ENCODE measurements at regions not wholly inside any gene's neighbourhood (a gene's known extent, or its start where the extent isn't known, plus 50 kb on each side); places are given as distances from the start of the nearest gene placed in this dataset.

DNA sequence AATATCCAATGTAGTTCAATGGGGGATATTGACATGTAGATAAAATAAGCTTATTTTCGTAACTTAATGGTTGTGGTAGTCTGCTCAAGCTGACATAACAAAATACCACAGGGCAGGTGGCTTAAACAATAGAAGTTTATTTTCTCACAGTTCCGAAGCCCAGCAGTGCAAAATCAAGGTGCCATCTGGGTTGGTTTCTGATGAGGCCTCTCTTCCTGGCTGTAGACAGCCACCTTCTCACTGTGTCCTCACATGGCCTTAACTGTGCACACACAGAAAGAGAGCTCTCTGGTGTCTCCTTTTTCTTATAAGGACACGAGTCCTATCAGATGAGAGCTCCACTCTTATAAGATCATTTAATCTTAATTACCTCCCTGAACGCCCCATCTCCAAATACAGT, 64.8 kb upstream of the IPO9 start:
- Mint-ChIP-seq H3K27me3 (ENCODE audit: low read depth in 3 of 3) (peaks cover 0 to 2% (median 0%) of the 10 kb centered on the region in 3 donors), H3K36me3 (no peaks in the 10 kb centered on the region), H3K27ac (no peak overlapping the region), H3K9me3 (no peaks in the 10 kb centered on the region), H3K4me1 (peaks cover 4% of the 10 kb centered on the region), H3K4me3 (no peak overlapping the region)
- no peaks in the 10 kb centered on the region for H3K27me3 ChIP-seq (ENCODE audit: control insufficient read depth in 2 of 2, insufficient read depth in 2 of 2, low read length in 2 of 2)
- 100% methylated on average over 2 of the region's 4 CpGs for WGBS (ENCODE audit: insufficient coverage)
- no peaks in the 10 kb centered on the region for H3K9me3 ChIP-seq (replicated peaks in 1 of 2; ENCODE audit: control insufficient read depth in 1 of 2, insufficient read depth in 1 of 2, low read length in 2 of 2)
- no peak overlapping the region for H3K9ac ChIP-seq (ENCODE audit: insufficient read depth, low read length, poor library complexity, severe bottlenecking)
- TF ChIP-seq, protein P1, sequence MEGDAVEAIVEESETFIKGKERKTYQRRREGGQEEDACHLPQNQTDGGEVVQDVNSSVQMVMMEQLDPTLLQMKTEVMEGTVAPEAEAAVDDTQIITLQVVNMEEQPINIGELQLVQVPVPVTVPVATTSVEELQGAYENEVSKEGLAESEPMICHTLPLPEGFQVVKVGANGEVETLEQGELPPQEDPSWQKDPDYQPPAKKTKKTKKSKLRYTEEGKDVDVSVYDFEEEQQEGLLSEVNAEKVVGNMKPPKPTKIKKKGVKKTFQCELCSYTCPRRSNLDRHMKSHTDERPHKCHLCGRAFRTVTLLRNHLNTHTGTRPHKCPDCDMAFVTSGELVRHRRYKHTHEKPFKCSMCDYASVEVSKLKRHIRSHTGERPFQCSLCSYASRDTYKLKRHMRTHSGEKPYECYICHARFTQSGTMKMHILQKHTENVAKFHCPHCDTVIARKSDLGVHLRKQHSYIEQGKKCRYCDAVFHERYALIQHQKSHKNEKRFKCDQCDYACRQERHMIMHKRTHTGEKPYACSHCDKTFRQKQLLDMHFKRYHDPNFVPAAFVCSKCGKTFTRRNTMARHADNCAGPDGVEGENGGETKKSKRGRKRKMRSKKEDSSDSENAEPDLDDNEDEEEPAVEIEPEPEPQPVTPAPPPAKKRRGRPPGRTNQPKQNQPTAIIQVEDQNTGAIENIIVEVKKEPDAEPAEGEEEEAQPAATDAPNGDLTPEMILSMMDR (IDR thresholded peaks at IDR 0.05): no peak
- H2AFZ ChIP-seq (ENCODE audit: insufficient read depth, low read depth, low read length, poor library complexity, severe bottlenecking): no peak overlapping the region
- H3K4me2 ChIP-seq (replicated peaks; ENCODE audit: extremely low read depth, low read length, poor library complexity, severe bottlenecking): no peak overlapping the region
- H3K27ac ChIP-seq (ENCODE audit: low read depth in 1 of 2, low read length in 2 of 2): no peak overlapping the region
- H3K4me1 ChIP-seq (ENCODE audit: control insufficient read depth in 1 of 2, insufficient read depth in 2 of 2, low read length in 2 of 2): no peaks in the 10 kb centered on the region
- no peaks in the 10 kb centered on the region for H4K20me1 ChIP-seq (ENCODE audit: insufficient read depth, low read length)
- H3K36me3 ChIP-seq (replicated peaks in 1 of 2; ENCODE audit: control insufficient read depth in 1 of 2, insufficient read depth in 2 of 2, low read length in 2 of 2): no peaks in the 10 kb centered on the region
- intact Hi-C loops (cut with micrococcal nuclease): no loop called here
- no peaks in the 10 kb centered on the region for H3K79me2 ChIP-seq (ENCODE audit: insufficient read depth, low read length)
- no peak for DNase-seq
- H3K4me3 ChIP-seq (replicated peaks in 1 of 3; ENCODE audit: low read depth in 2 of 3, low read length in 3 of 3): no peak overlapping the region

DNA sequence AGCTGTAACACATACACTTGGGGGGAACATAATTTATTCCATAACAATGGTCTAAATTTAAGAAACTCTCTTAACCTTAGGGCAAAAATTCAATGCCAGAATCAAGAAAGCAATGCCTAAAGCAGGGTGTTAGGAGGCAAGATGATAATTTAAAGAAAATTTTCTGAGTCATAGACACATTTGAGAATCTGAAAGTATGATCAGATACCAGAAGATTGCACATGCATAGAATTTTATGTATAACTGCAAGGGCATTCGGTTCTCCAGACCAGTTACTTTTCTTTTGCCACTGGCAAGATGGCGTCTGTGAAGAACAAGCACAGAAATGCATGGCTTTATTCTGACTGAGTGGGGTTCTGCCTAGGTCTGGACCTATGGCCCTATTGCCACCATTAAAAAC, 64.4 kb upstream of the IPO9 start:
- H2AFZ ChIP-seq (ENCODE audit: insufficient read depth, low read depth, low read length, poor library complexity, severe bottlenecking): no peak overlapping the region
- Mint-ChIP-seq H3K27me3 (ENCODE audit: low read depth in 3 of 3) (peaks cover 0 to 2% (median 0%) of the 10 kb centered on the region in 3 donors), H3K27ac (no peak overlapping the region), H3K36me3 (no peaks in the 10 kb centered on the region), H3K4me1 (peaks cover 4% of the 10 kb centered on the region), H3K9me3 (no peaks in the 10 kb centered on the region), H3K4me3 (no peak overlapping the region)
- H3K36me3 ChIP-seq (replicated peaks in 1 of 2; ENCODE audit: control insufficient read depth in 1 of 2, insufficient read depth in 2 of 2, low read length in 2 of 2): no peaks in the 10 kb centered on the region
- no peak overlapping the region for H3K4me3 ChIP-seq (replicated peaks in 1 of 3; ENCODE audit: low read depth in 2 of 3, low read length in 3 of 3)
- no peak for DNase-seq
- no peak overlapping the region for H3K27ac ChIP-seq (ENCODE audit: low read depth in 1 of 2, low read length in 2 of 2)
- H3K4me2 ChIP-seq (replicated peaks; ENCODE audit: extremely low read depth, low read length, poor library complexity, severe bottlenecking): no peak overlapping the region
- no peaks in the 10 kb centered on the region for H3K79me2 ChIP-seq (ENCODE audit: insufficient read depth, low read length)
- 100% methylated on average over 1 of the region's 2 CpGs for WGBS (ENCODE audit: insufficient coverage)
- intact Hi-C loops (cut with micrococcal nuclease): no loop called here
- H3K27me3 ChIP-seq (ENCODE audit: control insufficient read depth in 2 of 2, insufficient read depth in 2 of 2, low read length in 2 of 2): no peaks in the 10 kb centered on the region
- H3K9ac ChIP-seq (ENCODE audit: insufficient read depth, low read length, poor library complexity, severe bottlenecking): no peak overlapping the region
- no peaks in the 10 kb centered on the region for H4K20me1 ChIP-seq (ENCODE audit: insufficient read depth, low read length)
- TF ChIP-seq, protein P1 (IDR thresholded peaks at IDR 0.05): no peak
- H3K4me1 ChIP-seq (ENCODE audit: control insufficient read depth in 1 of 2, insufficient read depth in 2 of 2, low read length in 2 of 2): no peaks in the 10 kb centered on the region
- H3K9me3 ChIP-seq (replicated peaks in 1 of 2; ENCODE audit: control insufficient read depth in 1 of 2, insufficient read depth in 1 of 2, low read length in 2 of 2): no peaks in the 10 kb centered on the region

Data from CD14-positive monocyte (primary cell).